ENCODE measurements at regions not wholly inside any gene's neighbourhood (a gene's known extent, or its start where the extent isn't known, plus 50 kb on each side); places are given as distances from the start of the nearest gene placed in this dataset.

DNA sequence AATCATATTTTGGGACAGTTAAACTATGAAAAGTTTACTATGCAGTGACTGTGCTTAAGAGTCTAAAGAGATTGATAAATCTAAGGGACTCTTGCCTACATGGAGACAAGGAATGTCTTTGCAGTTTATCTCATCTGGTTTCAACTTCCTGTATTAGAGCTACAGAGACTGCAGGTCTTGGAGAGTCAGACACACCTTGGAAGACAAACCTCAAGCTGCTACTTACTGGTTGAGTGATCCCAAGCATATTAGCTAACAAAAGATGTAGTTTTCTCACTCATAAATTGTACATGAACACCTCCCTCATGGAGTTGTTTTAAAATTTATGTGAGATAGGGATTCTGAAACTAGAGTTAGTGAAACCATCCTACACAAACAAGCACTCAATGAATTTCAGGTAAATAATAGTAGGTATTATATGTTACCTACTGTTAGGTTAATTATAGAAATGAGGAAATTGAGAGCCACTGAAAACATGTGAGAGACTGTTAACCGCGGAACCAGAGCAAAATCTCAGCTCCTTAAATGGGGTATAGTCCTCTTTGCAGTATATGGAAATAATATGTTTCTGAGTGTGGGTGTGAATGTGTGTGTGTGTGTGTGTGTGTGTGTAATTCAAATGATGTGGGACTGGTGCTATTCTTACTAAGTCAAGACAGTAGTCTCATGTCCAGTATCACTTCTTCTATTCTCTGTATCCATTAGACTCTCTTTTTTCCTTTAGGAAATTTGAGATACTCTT is 752.1 kb downstream of the DTWD2 start:
- no peaks in the 10 kb centered on the region for H4K20me1 ChIP-seq (ENCODE audit: insufficient read depth)
- no peak overlapping the region for H2AFZ ChIP-seq (ENCODE audit: low read depth, low read length)

DNA sequence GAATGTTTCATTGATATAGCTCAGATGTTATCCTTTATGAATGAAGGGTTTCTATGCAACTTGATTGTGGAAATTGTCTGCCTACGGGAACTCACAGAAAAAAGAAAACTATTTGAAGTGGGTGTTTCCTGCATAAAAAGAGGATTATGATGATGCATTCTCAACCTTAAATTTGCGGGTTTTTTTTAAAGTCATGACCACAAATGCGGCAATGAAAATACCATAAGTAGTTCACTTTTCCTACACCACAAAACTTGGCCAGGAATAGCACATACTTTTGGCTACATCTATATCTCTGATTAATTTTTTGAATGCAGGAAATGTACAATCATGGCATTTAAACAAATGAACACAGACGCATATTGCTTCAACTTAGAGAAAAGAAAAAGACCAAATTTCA is 754.7 kb downstream of the DTWD2 start:
- Histone ChIP-seq H3K9ac (ENCODE audit: low read length) (no peak overlapping the region), H3K4me2 (ENCODE audit: low read length) (no peak overlapping the region), H3K4me3 (ENCODE audit: low read length) (no peak overlapping the region), H4K20me1 (ENCODE audit: insufficient read depth) (no peaks in the 10 kb centered on the region), H3K36me3 (ENCODE audit: insufficient read depth, low read length) (no peaks in the 10 kb centered on the region), H3K9me2 (ENCODE audit: insufficient read depth, low read length) (no peaks in the 10 kb centered on the region), H3K27me3 (ENCODE audit: insufficient read depth, low read depth, low read length) (no peaks in the 10 kb centered on the region), H3K9me3 (ENCODE audit: low read length) (no peaks in the 10 kb centered on the region), H3K79me2 (replicated peaks; ENCODE audit: insufficient read depth, low read length) (no peaks in the 10 kb centered on the region), H2AFZ (ENCODE audit: low read depth, low read length) (no peak overlapping the region), H3K27ac (ENCODE audit: low read length) (no peak overlapping the region), H3F3A (ENCODE audit: insufficient read depth, low read length, poor library complexity, severe bottlenecking) (no peaks in the 10 kb centered on the region)
- TF ChIP-seq SMC3 (conservative IDR thresholded peaks at IDR 0.05; ENCODE audit: poor library complexity) (no peak), MXI1 (conservative IDR thresholded peaks at IDR 0.05; ENCODE audit: poor library complexity, severe bottlenecking) (no peak), POLR2AphosphoS5 (IDR thresholded peaks at IDR 0.05) (no peak), EZH2 (IDR thresholded peaks at IDR 0.05; ENCODE audit: borderline replicate concordance, insufficient read depth, low read length, poor library complexity, severe bottlenecking) (no peak), RAD21 (conservative IDR thresholded peaks at IDR 0.05) (no peak), EP300 (conservative IDR thresholded peaks at IDR 0.05; ENCODE audit: poor library complexity, severe bottlenecking) (no peak), TAF1 (IDR thresholded peaks at IDR 0.05; ENCODE audit: low read depth) (no peak)
- TF ChIP-seq, protein P1, sequence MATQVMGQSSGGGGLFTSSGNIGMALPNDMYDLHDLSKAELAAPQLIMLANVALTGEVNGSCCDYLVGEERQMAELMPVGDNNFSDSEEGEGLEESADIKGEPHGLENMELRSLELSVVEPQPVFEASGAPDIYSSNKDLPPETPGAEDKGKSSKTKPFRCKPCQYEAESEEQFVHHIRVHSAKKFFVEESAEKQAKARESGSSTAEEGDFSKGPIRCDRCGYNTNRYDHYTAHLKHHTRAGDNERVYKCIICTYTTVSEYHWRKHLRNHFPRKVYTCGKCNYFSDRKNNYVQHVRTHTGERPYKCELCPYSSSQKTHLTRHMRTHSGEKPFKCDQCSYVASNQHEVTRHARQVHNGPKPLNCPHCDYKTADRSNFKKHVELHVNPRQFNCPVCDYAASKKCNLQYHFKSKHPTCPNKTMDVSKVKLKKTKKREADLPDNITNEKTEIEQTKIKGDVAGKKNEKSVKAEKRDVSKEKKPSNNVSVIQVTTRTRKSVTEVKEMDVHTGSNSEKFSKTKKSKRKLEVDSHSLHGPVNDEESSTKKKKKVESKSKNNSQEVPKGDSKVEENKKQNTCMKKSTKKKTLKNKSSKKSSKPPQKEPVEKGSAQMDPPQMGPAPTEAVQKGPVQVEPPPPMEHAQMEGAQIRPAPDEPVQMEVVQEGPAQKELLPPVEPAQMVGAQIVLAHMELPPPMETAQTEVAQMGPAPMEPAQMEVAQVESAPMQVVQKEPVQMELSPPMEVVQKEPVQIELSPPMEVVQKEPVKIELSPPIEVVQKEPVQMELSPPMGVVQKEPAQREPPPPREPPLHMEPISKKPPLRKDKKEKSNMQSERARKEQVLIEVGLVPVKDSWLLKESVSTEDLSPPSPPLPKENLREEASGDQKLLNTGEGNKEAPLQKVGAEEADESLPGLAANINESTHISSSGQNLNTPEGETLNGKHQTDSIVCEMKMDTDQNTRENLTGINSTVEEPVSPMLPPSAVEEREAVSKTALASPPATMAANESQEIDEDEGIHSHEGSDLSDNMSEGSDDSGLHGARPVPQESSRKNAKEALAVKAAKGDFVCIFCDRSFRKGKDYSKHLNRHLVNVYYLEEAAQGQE (IDR thresholded peaks at IDR 0.05; ENCODE audit: borderline replicate concordance) = no peak
- TF ChIP-seq, protein P2, sequence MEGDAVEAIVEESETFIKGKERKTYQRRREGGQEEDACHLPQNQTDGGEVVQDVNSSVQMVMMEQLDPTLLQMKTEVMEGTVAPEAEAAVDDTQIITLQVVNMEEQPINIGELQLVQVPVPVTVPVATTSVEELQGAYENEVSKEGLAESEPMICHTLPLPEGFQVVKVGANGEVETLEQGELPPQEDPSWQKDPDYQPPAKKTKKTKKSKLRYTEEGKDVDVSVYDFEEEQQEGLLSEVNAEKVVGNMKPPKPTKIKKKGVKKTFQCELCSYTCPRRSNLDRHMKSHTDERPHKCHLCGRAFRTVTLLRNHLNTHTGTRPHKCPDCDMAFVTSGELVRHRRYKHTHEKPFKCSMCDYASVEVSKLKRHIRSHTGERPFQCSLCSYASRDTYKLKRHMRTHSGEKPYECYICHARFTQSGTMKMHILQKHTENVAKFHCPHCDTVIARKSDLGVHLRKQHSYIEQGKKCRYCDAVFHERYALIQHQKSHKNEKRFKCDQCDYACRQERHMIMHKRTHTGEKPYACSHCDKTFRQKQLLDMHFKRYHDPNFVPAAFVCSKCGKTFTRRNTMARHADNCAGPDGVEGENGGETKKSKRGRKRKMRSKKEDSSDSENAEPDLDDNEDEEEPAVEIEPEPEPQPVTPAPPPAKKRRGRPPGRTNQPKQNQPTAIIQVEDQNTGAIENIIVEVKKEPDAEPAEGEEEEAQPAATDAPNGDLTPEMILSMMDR (IDR thresholded peaks at IDR 0.05; ENCODE audit: poor library complexity, severe bottlenecking) = no peak

More for the DNA sequence above, 752.1 kb downstream of the DTWD2 start:
- Histone ChIP-seq H3K9me3 (ENCODE audit: low read length) (no peaks in the 10 kb centered on the region), H3K36me3 (ENCODE audit: insufficient read depth, low read length) (no peaks in the 10 kb centered on the region), H3K9ac (ENCODE audit: low read length) (no peak overlapping the region), H3K79me2 (replicated peaks; ENCODE audit: insufficient read depth, low read length) (no peaks in the 10 kb centered on the region), H3K27ac (ENCODE audit: low read length) (no peak overlapping the region), H3K4me3 (ENCODE audit: low read length) (no peak overlapping the region), H3K9me2 (ENCODE audit: insufficient read depth, low read length) (no peaks in the 10 kb centered on the region), H3K27me3 (ENCODE audit: insufficient read depth, low read depth, low read length) (no peaks in the 10 kb centered on the region), H3F3A (ENCODE audit: insufficient read depth, low read length, poor library complexity, severe bottlenecking) (no peaks in the 10 kb centered on the region), H3K4me2 (ENCODE audit: low read length) (no peak overlapping the region)
- TF ChIP-seq SMC3 (conservative IDR thresholded peaks at IDR 0.05; ENCODE audit: poor library complexity) = no peak
- TF ChIP-seq, protein P1 (IDR thresholded peaks at IDR 0.05; ENCODE audit: borderline replicate concordance) = no peak
- no peak for TF ChIP-seq MXI1 (conservative IDR thresholded peaks at IDR 0.05; ENCODE audit: poor library complexity, severe bottlenecking)
- no peak for TF ChIP-seq TAF1 (IDR thresholded peaks at IDR 0.05; ENCODE audit: low read depth)
- TF ChIP-seq EP300 (conservative IDR thresholded peaks at IDR 0.05; ENCODE audit: poor library complexity, severe bottlenecking) = no peak
- TF ChIP-seq, protein P2 (IDR thresholded peaks at IDR 0.05; ENCODE audit: poor library complexity, severe bottlenecking) = no peak
- TF ChIP-seq POLR2AphosphoS5 (IDR thresholded peaks at IDR 0.05) = no peak
- TF ChIP-seq RAD21 (conservative IDR thresholded peaks at IDR 0.05) = no peak
- no peak for TF ChIP-seq EZH2 (IDR thresholded peaks at IDR 0.05; ENCODE audit: borderline replicate concordance, insufficient read depth, low read length, poor library complexity, severe bottlenecking)
